H1 (cell line): ENCODE measurements at regions not wholly inside any gene's neighbourhood (a gene's known extent, or its start where the extent isn't known, plus 50 kb on each side); places are given as distances from the start of the nearest gene placed in this dataset.

Experiments
- CTCF ChIA-PET: fragments of 300-600 bp; sonication (Branson Sonifier 250); formaldehyde crosslinking; loops from one replicate; lab custom pipeline; 2021; ENCODE audit not compliant: partially characterized antibody; lab: Charles Lee
- POLR2A ChIA-PET: fragments of 300-600 bp; sonication (Branson Sonifier 250); formaldehyde crosslinking; loops from one replicate; lab custom pipeline; 2021; ENCODE audit warnings: inconsistent platforms; ENCODE audit not compliant: partially characterized antibody; lab: Charles Lee
- DNase-seq, 2 experiments: peaks; one replicate each; pipeline versions ENCODE4 v3.0.0 to v3.0.0-alpha.2; 2010 to 2022; ENCODE audit warnings: low spot score in 2 of 2, low read depth in 1 of 2, mixed read lengths in 1 of 2
- FAIRE-seq: peaks from 2 replicates; lab custom pipeline; 2011; peaks lifted over from hg19 to GRCh38; lab: Jason Lieb, UNC
- H2AFZ ChIP-seq: 2 replicates; pipeline ENCODE4 v1.8.1; 2012; ENCODE audit warnings: low read length, inconsistent platforms
- H2AK5ac ChIP-seq: 2 replicates; pipeline ENCODE4 v1.6.1; 2013; ENCODE audit warnings: low read depth, low read length
- H2BK120ac ChIP-seq: replicated peaks from 2 replicates; pipeline ENCODE3; 2013; ENCODE audit warnings: low read depth, low read length, inconsistent platforms
- H2BK12ac ChIP-seq: 2 replicates; pipeline ENCODE4 v1.6.1; 2013; ENCODE audit warnings: low read depth, low read length
- H2BK15ac ChIP-seq: 2 replicates; pipeline ENCODE4 v1.6.1; 2013; ENCODE audit warnings: low read length
- H2BK20ac ChIP-seq: 2 replicates; pipeline ENCODE4 v1.6.1; 2013; ENCODE audit warnings: low read length
- H2BK5ac ChIP-seq: 2 replicates; pipeline ENCODE4 v1.6.1; 2013; ENCODE audit warnings: low read depth, low read length
- H3K14ac ChIP-seq: 2 replicates; pipeline ENCODE4 v1.6.1; 2013; ENCODE audit warnings: inconsistent platforms; ENCODE audit not compliant: insufficient read length
- H3K18ac ChIP-seq: 2 replicates; pipeline ENCODE4 v1.6.1; 2013; ENCODE audit warnings: low read length; ENCODE audit errors: extremely low read depth
- H3K23ac ChIP-seq: 2 replicates; pipeline ENCODE4 v1.6.1; 2013; ENCODE audit warnings: inconsistent platforms; ENCODE audit not compliant: insufficient read length
- H3K23me2 ChIP-seq: 2 replicates; pipeline ENCODE4 v1.6.1; 2013; ENCODE audit warnings: low read depth, low read length
- H3K27ac ChIP-seq: 2 replicates; pipeline ENCODE4 v1.6.1; 2011; ENCODE audit warnings: low read depth, low read length, inconsistent platforms
- H3K27me3 ChIP-seq, 4 experiments: replicated peaks in 1 of 4; 1 replicate in 1 of 4; 2 replicates in 3 of 4; pipeline versions ENCODE4 v1.6.1 to v1.8.1; 2011 to 2013; ENCODE audit warnings: low read length in 3 of 4, mild to moderate bottlenecking in 3 of 4, inconsistent platforms in 2 of 4, mixed read lengths in 2 of 4, moderate library complexity in 1 of 4; ENCODE audit not compliant: control insufficient read depth in 3 of 4, insufficient read depth in 3 of 4; ENCODE audit errors: extremely low read depth in 1 of 4
- H3K36me3 ChIP-seq, 4 experiments: 2 replicates each; pipeline versions ENCODE4 v1.6.1 to v1.8.1; 2011 to 2013; ENCODE audit warnings: mild to moderate bottlenecking in 4 of 4, low read length in 3 of 4, moderate library complexity in 2 of 4, control low read depth in 1 of 4, inconsistent platforms in 1 of 4; ENCODE audit not compliant: insufficient read depth in 4 of 4, control insufficient read depth in 2 of 4
- H3K4ac ChIP-seq: replicated peaks from 2 replicates; pipeline ENCODE3; 2013; ENCODE audit warnings: low read length, low read depth, mixed read lengths, inconsistent platforms; ENCODE audit not compliant: insufficient read length
- H3K4me1 ChIP-seq, 4 experiments: replicated peaks in 1 of 4; 1 replicate in 1 of 4; 2 replicates in 3 of 4; pipeline versions ENCODE4 v1.6.1 to v1.8.1; 2011 to 2013; ENCODE audit warnings: low read length in 3 of 4, inconsistent platforms in 2 of 4, mixed read lengths in 1 of 4; ENCODE audit not compliant: insufficient read depth in 4 of 4, control insufficient read depth in 3 of 4
- H3K4me2 ChIP-seq, 2 experiments: 2 replicates each; pipeline versions ENCODE4 v1.6.1 to v1.8.1; 2011 to 2013; ENCODE audit warnings: low read depth in 2 of 2, low read length in 2 of 2, control low read depth in 1 of 2, inconsistent platforms in 1 of 2, mild to moderate bottlenecking in 1 of 2; ENCODE audit not compliant: insufficient read depth in 1 of 2
- H3K4me3 ChIP-seq, 4 experiments: fragments of 200-600, 300-600 bp in 1 of 4; sonication (generic), shearing (Covaris generic), sonication (Bioruptor Twin) in 1 of 4; 2 replicates each; pipeline versions ENCODE4 v1.5.1 to v1.8.1; 2011 to 2016; ENCODE audit warnings: low read length in 4 of 4, low read depth in 3 of 4, control low read depth in 2 of 4, inconsistent platforms in 2 of 4, mild to moderate bottlenecking in 2 of 4, mixed read lengths in 1 of 4, moderate library complexity in 1 of 4; ENCODE audit not compliant: insufficient read depth in 2 of 4; ENCODE audit errors: extremely low read depth in 1 of 4
- H3K56ac ChIP-seq: replicated peaks from 2 replicates; pipeline ENCODE3; 2013; ENCODE audit warnings: low read depth, mild to moderate bottlenecking, mixed read lengths, low read length, inconsistent platforms; ENCODE audit not compliant: insufficient read length
- H3K79me1 ChIP-seq: 2 replicates; pipeline ENCODE4 v1.6.1; 2013; ENCODE audit warnings: low read depth, low read length, control low read depth
- H3K79me2 ChIP-seq, 2 experiments: 2 replicates each; pipeline versions ENCODE4 v1.6.1 to v1.8.1; 2012 to 2013; ENCODE audit warnings: low read length in 2 of 2, mild to moderate bottlenecking in 2 of 2, inconsistent platforms in 1 of 2; ENCODE audit not compliant: insufficient read depth in 2 of 2, control insufficient read depth in 1 of 2
- H3K9ac ChIP-seq, 4 experiments: replicated peaks in 1 of 4; 1 replicate in 1 of 4; 2 replicates in 3 of 4; pipeline versions ENCODE4 v1.6.1 to v1.8.1; 2011 to 2013; ENCODE audit warnings: low read depth in 3 of 4, low read length in 3 of 4, control low read depth in 2 of 4, mild to moderate bottlenecking in 2 of 4, moderate library complexity in 2 of 4, inconsistent platforms in 1 of 4; ENCODE audit errors: extremely low read depth in 1 of 4
- H3K9me3 ChIP-seq, 2 experiments: 2 replicates each; pipeline versions ENCODE4 v1.6.1 to v1.8.1; 2012 to 2013; ENCODE audit warnings: mild to moderate bottlenecking in 2 of 2, moderate library complexity in 2 of 2, control low read depth in 1 of 2, inconsistent platforms in 1 of 2, low read depth in 1 of 2, low read length in 1 of 2, mixed read lengths in 1 of 2; ENCODE audit not compliant: insufficient read depth in 2 of 2
- H4K20me1 ChIP-seq, 2 experiments: replicated peaks in 1 of 2; 2 replicates each; pipeline versions ENCODE3 to v1.8.1; 2011 to 2013; ENCODE audit warnings: inconsistent platforms in 2 of 2, low read length in 2 of 2, mild to moderate bottlenecking in 1 of 2; ENCODE audit not compliant: insufficient read depth in 2 of 2, control insufficient read depth in 1 of 2
- H4K5ac ChIP-seq: 2 replicates; pipeline ENCODE4 v1.6.1; 2013; ENCODE audit warnings: low read length, low read depth, mixed read lengths, inconsistent platforms; ENCODE audit not compliant: insufficient read length
- H4K8ac ChIP-seq: 2 replicates; pipeline ENCODE4 v1.8.0; 2013; ENCODE audit warnings: mild to moderate bottlenecking, moderate library complexity, low read length, inconsistent platforms; ENCODE audit not compliant: insufficient read depth; ENCODE audit errors: extremely low read depth
- H4K91ac ChIP-seq: replicated peaks from 2 replicates; pipeline ENCODE3; 2013; ENCODE audit warnings: low read length, mixed read lengths, inconsistent platforms; ENCODE audit not compliant: insufficient read length
- BRCA1 ChIP-seq: IDR thresholded peaks from 2 replicates; pipeline ENCODE4 v1.6.1; 2012; ENCODE audit warnings: low read depth, low read length, improper control_type of control experiment
- CTBP2 ChIP-seq: IDR thresholded peaks from 2 replicates; pipeline ENCODE4 v1.7.0; 2011; ENCODE audit warnings: borderline replicate concordance, mild to moderate bottlenecking, moderate library complexity, mixed read lengths, low read length; ENCODE audit not compliant: insufficient read depth, insufficient read length
- HDAC6 ChIP-seq: IDR thresholded peaks from one replicate; pipeline ENCODE4 v1.7.1; 2012; ENCODE audit warnings: low read depth, mild to moderate bottlenecking, inconsistent platforms, low read length, moderate library complexity
- KDM1A ChIP-seq: fragments of 200-600, 300-600 bp; sonication (generic); IDR thresholded peaks from 2 replicates; pipeline ENCODE4 v1.7.1; 2016; ENCODE audit warnings: mild to moderate bottlenecking, low read length, borderline replicate concordance
- RNF2 ChIP-seq: fragments of 200-900, 300-1000 bp; sonication (generic); IDR thresholded peaks from 2 replicates; pipeline ENCODE4 v1.7.1; 2016; ENCODE audit warnings: borderline replicate concordance, low read depth, mild to moderate bottlenecking, antibody characterized with exemption, low read length; ENCODE audit not compliant: poor library complexity, severe bottlenecking; ENCODE audit errors: missing control alignments
- SAP30 ChIP-seq: fragments of 300-600 bp; sonication (generic); IDR thresholded peaks from 2 replicates; pipeline ENCODE4 v1.7.1; 2012; ENCODE audit warnings: low read length, moderate library complexity, mild to moderate bottlenecking, inconsistent platforms; ENCODE audit not compliant: insufficient read depth, insufficient replicate concordance
- SIX5 ChIP-seq: IDR thresholded peaks from 2 replicates; pipeline ENCODE4 v1.6.1; 2011; ENCODE audit warnings: mild to moderate bottlenecking, low read depth, low read length
- SP1 ChIP-seq: IDR thresholded peaks from 2 replicates; pipeline ENCODE4 v1.6.1; 2011; ENCODE audit warnings: low read depth, low read length
- TAF7 ChIP-seq: optimal IDR thresholded peaks from 2 replicates; pipeline ENCODE3; 2011; ENCODE audit warnings: low read depth, mild to moderate bottlenecking, inconsistent platforms, low read length, moderate library complexity, borderline replicate concordance
- TBP ChIP-seq: IDR thresholded peaks from 2 replicates; pipeline ENCODE4 v1.6.1; 2011; ENCODE audit warnings: low read depth, low read length, improper control_type of control experiment
- YY1 ChIP-seq: IDR thresholded peaks from 2 replicates; pipeline ENCODE4 v1.6.1; 2011; ENCODE audit warnings: low read depth, mild to moderate bottlenecking, low read length
- WGBS, 2 experiments: shearing (Covaris generic) in 1 of 2; methylation state at CpG; one replicate each; pipeline versions ENCODE4 v1.1.6 to v1.1.7; 2013 to 2015; ENCODE audit warnings: low lambda C conversion rate in 2 of 2, mixed read lengths in 2 of 2, inconsistent platforms in 1 of 2, low coverage in 1 of 2, missing lambda C conversion rate in 1 of 2; ENCODE audit not compliant: insufficient replicate concordance in 2 of 2, insufficient coverage in 1 of 2, insufficient read length in 1 of 2; ENCODE audit errors: extremely low coverage in 1 of 2, missing lambda C conversion rate in 1 of 2; 5-methylcytosine and 5-hydroxymethylcytosine counted together
- TF ChIP-seq, protein P1 (sequence below): IDR thresholded peaks from 2 replicates; pipeline ENCODE4 v1.6.1; 2011; ENCODE audit warnings: low read length, improper control_type of control experiment
- TF ChIP-seq, protein P2 (sequence below): IDR thresholded peaks from 2 replicates; pipeline ENCODE4 v1.6.1; 2012; ENCODE audit warnings: inconsistent platforms

DNA sequence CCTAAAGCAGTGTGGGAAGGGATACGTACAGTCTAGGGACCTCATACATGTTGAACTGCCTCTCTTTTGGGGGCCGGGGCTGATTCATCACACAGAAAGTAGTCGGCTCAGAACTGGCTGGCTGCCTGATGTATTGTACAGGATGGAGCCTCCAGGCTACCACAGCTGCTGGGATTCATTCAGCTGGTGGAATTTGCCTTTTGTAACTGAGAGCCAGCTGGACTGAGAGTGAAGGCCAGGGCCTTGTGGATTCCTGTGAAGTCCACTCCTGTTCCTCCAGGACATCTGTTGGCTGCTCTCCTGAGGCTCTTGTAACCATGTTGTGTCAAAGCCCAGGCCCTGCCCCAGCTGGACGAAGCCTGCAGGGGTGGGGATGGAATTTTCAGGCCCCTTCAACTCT, 116.3 kb upstream of the PRICKLE1 start:
- Histone ChIP-seq H3K79me2 (no peaks in the 10 kb centered on the region), H3K36me3 (no peaks in the 10 kb centered on the region), H2BK12ac (no peak overlapping the region), H3K4me1 (peaks cover 0 to 5% (median 0%) of the 10 kb centered on the region in 4 experiments; a peak in 1 of 7 replicates), H4K8ac (no peak overlapping the region), H4K20me1 (no peaks in the 10 kb centered on the region), H3K4ac (no peak overlapping the region), H3K9me3 (no peaks in the 10 kb centered on the region), H2BK15ac (no peak overlapping the region), H4K91ac (no peak overlapping the region), H3K18ac (no peak overlapping the region; the same call in 1 of the 2 replicates), H2BK120ac (no peak overlapping the region), H4K5ac (no peak overlapping the region), H3K23ac (no peak overlapping the region), H2BK5ac (no peak overlapping the region), H3K9ac (no peak overlapping the region), H2AK5ac (no peak overlapping the region), H3K79me1 (no peaks in the 10 kb centered on the region), H2AFZ (no peak overlapping the region; the same call in 1 of the 2 replicates), H3K4me3 (no peak overlapping the region), H3K23me2 (no peaks in the 10 kb centered on the region), H3K14ac (no peak overlapping the region), H3K4me2 (no peak overlapping the region), H3K27me3 (no peaks in the 10 kb centered on the region; a peak in 1 of 7 replicates), H3K27ac (no peak overlapping the region), H2BK20ac (no peak overlapping the region), H3K56ac (no peak overlapping the region)
- 64% methylated on average over 4 of the region's 4 CpGs; no CpG with 5 or more reads in 1 of the 2 experiments for WGBS, 2 experiments
- ChIA-PET CTCF (no interaction called here), POLR2A (no interaction called here)
- no peak for FAIRE-seq
- no peak for DNase-seq
- TF ChIP-seq SAP30 (no peak), RNF2 (no peak), TAF7 (no peak), SP1 (no peak), CTBP2 (no peak), TBP (no peak), YY1 (no peak), SIX5 (no peak), KDM1A (no peak), BRCA1 (no peak), HDAC6 (no peak)
- TF ChIP-seq, protein P1, sequence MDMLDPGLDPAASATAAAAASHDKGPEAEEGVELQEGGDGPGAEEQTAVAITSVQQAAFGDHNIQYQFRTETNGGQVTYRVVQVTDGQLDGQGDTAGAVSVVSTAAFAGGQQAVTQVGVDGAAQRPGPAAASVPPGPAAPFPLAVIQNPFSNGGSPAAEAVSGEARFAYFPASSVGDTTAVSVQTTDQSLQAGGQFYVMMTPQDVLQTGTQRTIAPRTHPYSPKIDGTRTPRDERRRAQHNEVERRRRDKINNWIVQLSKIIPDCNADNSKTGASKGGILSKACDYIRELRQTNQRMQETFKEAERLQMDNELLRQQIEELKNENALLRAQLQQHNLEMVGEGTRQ = no peak
- TF ChIP-seq, protein P2, sequence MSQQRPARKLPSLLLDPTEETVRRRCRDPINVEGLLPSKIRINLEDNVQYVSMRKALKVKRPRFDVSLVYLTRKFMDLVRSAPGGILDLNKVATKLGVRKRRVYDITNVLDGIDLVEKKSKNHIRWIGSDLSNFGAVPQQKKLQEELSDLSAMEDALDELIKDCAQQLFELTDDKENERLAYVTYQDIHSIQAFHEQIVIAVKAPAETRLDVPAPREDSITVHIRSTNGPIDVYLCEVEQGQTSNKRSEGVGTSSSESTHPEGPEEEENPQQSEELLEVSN = no peak
